K562 (cell line): ENCODE measurements at regions not wholly inside any gene's neighbourhood (a gene's known extent, or its start where the extent isn't known, plus 50 kb on each side); places are given as distances from the start of the nearest gene placed in this dataset.

ENCODE experiments used
- ATAC-seq: fragments of 200-7000 bp; cut with Tn5 transposase; 3 replicates; pipeline ENCODE4 v1.9.1; 2020; ENCODE audit warnings: moderate library complexity
- BruUV-seq: library from RNA; stranded (reverse); fragments of 400-500 nt; replicated peaks from 2 replicates; lab custom pipeline; 2021; lab: Mats Ljungman, UMichigan
- CTCF ChIA-PET: fragments of 300-600 bp; formaldehyde crosslinking; extraction: SDS; loops from one replicate; lab custom pipeline; 2021; ENCODE audit warnings: low intra/inter-chr PET ratio; lab: Yijun Ruan, JAX
- POLR2A ChIA-PET: fragments of 300-600, 350-650 bp; sonication (Branson Sonifier 250); formaldehyde crosslinking; extraction: SDS; loops from one replicate; lab custom pipeline; 2021; ENCODE audit warnings: antibody characterized with exemption, inconsistent platforms; lab: Yijun Ruan, JAX
- DNase-seq, 4 experiments: peaks; one replicate each; pipeline versions ENCODE4 v3.0.0 to v3.0.0-alpha.2; 2011 to 2018; ENCODE audit warnings: low spot score in 3 of 4, mixed read lengths in 3 of 4; ENCODE audit errors: extremely low read depth in 1 of 4
- FAIRE-seq: peaks from 2 replicates; lab custom pipeline; 2011; peaks lifted over from hg19 to GRCh38; lab: Jason Lieb, UNC
- H2AFZ ChIP-seq: 2 replicates; pipeline ENCODE4 v1.6.0; 2011; ENCODE audit warnings: low read depth, low read length, control low read depth, inconsistent platforms
- H3K27ac ChIP-seq: fragments of 200-600 bp; 3 replicates; pipeline ENCODE4 v1.8.0; 2011; ENCODE audit warnings: low read depth, mild to moderate bottlenecking, control low read depth, inconsistent platforms, low read length, moderate library complexity, mixed read lengths; ENCODE audit errors: extremely low read depth
- H3K27me3 ChIP-seq, 2 experiments: fragments of 300-600 bp in 1 of 2; 2 replicates in 1 of 2; 3 replicates in 1 of 2; pipeline versions ENCODE4 v1.6.0 to v1.8.0; 2011; ENCODE audit warnings: inconsistent platforms in 2 of 2, low read length in 2 of 2, mild to moderate bottlenecking in 1 of 2, mixed read lengths in 1 of 2, moderate library complexity in 1 of 2; ENCODE audit not compliant: control insufficient read depth in 2 of 2, insufficient read depth in 2 of 2
- H3K36me3 ChIP-seq: fragments of 300-600 bp; 3 replicates; pipeline ENCODE4 v1.8.0; 2011; ENCODE audit warnings: mild to moderate bottlenecking, low read length, inconsistent platforms; ENCODE audit not compliant: control insufficient read depth, insufficient read depth
- H3K4me1 ChIP-seq, 2 experiments: fragments of 200-600 bp in 1 of 2; replicated peaks in 1 of 2; 2 replicates in 1 of 2; 3 replicates in 1 of 2; pipeline versions ENCODE4 v1.5.1 to v1.8.0; 2011; ENCODE audit warnings: inconsistent platforms in 2 of 2, low read length in 2 of 2, mild to moderate bottlenecking in 1 of 2, mixed read lengths in 1 of 2, moderate library complexity in 1 of 2; ENCODE audit not compliant: control insufficient read depth in 2 of 2, insufficient read depth in 2 of 2
- H3K4me2 ChIP-seq: 2 replicates; pipeline ENCODE4 v1.6.1; 2011; ENCODE audit warnings: low read length, control low read depth, inconsistent platforms, mixed read lengths; ENCODE audit not compliant: insufficient read depth
- H3K4me3 ChIP-seq: fragments of 200-600 bp; sonication (generic), shearing (Covaris generic); 2 replicates; pipeline ENCODE4 v1.5.1; 2016; ENCODE audit warnings: control low read depth, inconsistent platforms
- H3K79me2 ChIP-seq: fragments of 200-600 bp; 3 replicates; pipeline ENCODE4 v1.8.0; 2011; ENCODE audit warnings: low read length, inconsistent platforms; ENCODE audit not compliant: control insufficient read depth, insufficient read depth
- H3K9ac ChIP-seq, 2 experiments: 2 replicates each; pipeline versions ENCODE4 v1.6.0 to v1.6.1; 2011; ENCODE audit warnings: low read depth in 2 of 2, low read length in 2 of 2, control low read depth in 1 of 2, inconsistent platforms in 1 of 2, mild to moderate bottlenecking in 1 of 2, mixed read lengths in 1 of 2; ENCODE audit not compliant: insufficient read depth in 1 of 2
- H3K9me1 ChIP-seq: one replicate; pipeline ENCODE4 v1.6.0; 2011; ENCODE audit warnings: inconsistent platforms, mild to moderate bottlenecking, low read length, moderate library complexity; ENCODE audit not compliant: control insufficient read depth, insufficient read depth
- H3K9me3 ChIP-seq: replicated peaks from 2 replicates; pipeline ENCODE4 v1.5.1; 2011; ENCODE audit warnings: low read depth, low read length, inconsistent platforms; ENCODE audit not compliant: control insufficient read depth, insufficient read depth
- H4K20me1 ChIP-seq: replicated peaks from 2 replicates; pipeline ENCODE4 v1.6.1; 2011; ENCODE audit warnings: low read length, inconsistent platforms, mixed read lengths; ENCODE audit not compliant: control insufficient read depth, insufficient read depth
- BDP1 ChIP-seq: IDR thresholded peaks from 3 replicates; pipeline ENCODE4 v1.6.1; 2011; ENCODE audit not compliant: insufficient read length, insufficient read depth
- BHLHE40 ChIP-seq: IDR thresholded peaks from 2 replicates; pipeline ENCODE4 v1.6.1; 2011; ENCODE audit warnings: low read length, improper control_type of control experiment
- CTCF ChIP-seq, 3 experiments: IDR thresholded peaks in 2 of 3; conservative IDR thresholded peaks in 1 of 3; 2 replicates each; pipeline ENCODE4 v1.5.1; 2011 to 2012; ENCODE audit warnings: low read length in 3 of 3, mild to moderate bottlenecking in 3 of 3, control low read depth in 2 of 3, improper control_type of control experiment in 1 of 3, inconsistent platforms in 1 of 3, low read depth in 1 of 3, mixed read lengths in 1 of 3, moderate library complexity in 1 of 3; ENCODE audit not compliant: insufficient read depth in 2 of 3
- HMGXB4 ChIP-seq: sonication (generic); formaldehyde crosslinking; IDR thresholded peaks from 2 replicates; pipeline ENCODE4 v1.8.1; 2023; ENCODE audit warnings: mild to moderate bottlenecking, missing genetic modification reagents
- RUNX1 ChIP-seq: sonication (generic); IDR thresholded peaks from 2 replicates; pipeline ENCODE4 v1.6.1; 2016; ENCODE audit warnings: antibody characterized with exemption, low read depth
- SRF ChIP-seq, 2 experiments: fragments of 250-450, 450-650 bp in 1 of 2; sonication (Bioruptor Pico) in 1 of 2; sonication (generic) in 1 of 2; formaldehyde crosslinking; IDR thresholded peaks; 2 replicates each; pipeline versions ENCODE4 v1.5.0 to v1.5.1; 2020 to 2022; ENCODE audit warnings: mild to moderate bottlenecking in 1 of 2, missing genetic modification reagents in 1 of 2
- ZNF586 ChIP-seq: fragments of 450-650 bp; formaldehyde crosslinking; conservative IDR thresholded peaks from 2 replicates; pipeline ENCODE4 v1.4.0; 2020; ENCODE audit warnings: mild to moderate bottlenecking, moderate library complexity
- ZNF79 ChIP-seq: fragments of 250-450 bp; sonication (Bioruptor Pico); IDR thresholded peaks from 2 replicates; pipeline ENCODE4 v1.4.0; 2020; ENCODE audit warnings: low read depth, mild to moderate bottlenecking, moderate library complexity
- ZZZ3 ChIP-seq: fragments of 450-650 bp; IDR thresholded peaks from 2 replicates; pipeline ENCODE4 v1.6.1; 2016; ENCODE audit warnings: antibody characterized with exemption, mild to moderate bottlenecking, moderate library complexity
- WGBS: fragments of 100-300 bp; shearing (Covaris generic); methylation state at CpG from one replicate; pipeline ENCODE4 v1.1.6; 2016; ENCODE audit warnings: low coverage, mixed read lengths; ENCODE audit not compliant: insufficient coverage; ENCODE audit errors: missing lambda C conversion rate; 5-methylcytosine and 5-hydroxymethylcytosine counted together
- in situ Hi-C: fragments of 300-500 bp; cut with MboI; formaldehyde crosslinking; loops from 4 replicates; pipeline ENCODE4 v1.15.0; 2018; ENCODE audit warnings: inconsistent platforms, mixed read lengths
- intact Hi-C: fragments of 100-400 bp; cut with micrococcal nuclease; formaldehyde crosslinking; loops from 2 replicates; pipeline ENCODE4 v1.14.2; 2022
- TF ChIP-seq, protein P1 (sequence below): fragments of 250-450 bp; sonication (Bioruptor Pico); IDR thresholded peaks from 2 replicates; pipeline ENCODE4 v1.5.1; 2021; ENCODE audit warnings: mild to moderate bottlenecking
- TF ChIP-seq, protein P2 (sequence below): sonication (generic); formaldehyde crosslinking; IDR thresholded peaks from 2 replicates; pipeline ENCODE4 v1.8.0; 2022; ENCODE audit warnings: missing genetic modification reagents, mild to moderate bottlenecking, moderate library complexity, borderline replicate concordance
- TF ChIP-seq, protein P3 (sequence below): fragments of 150-350 bp; conservative IDR thresholded peaks from 2 replicates; pipeline ENCODE4 v1.6.1; 2014; ENCODE audit warnings: low read length

GRCh38 chr10:131843881-131844284 lies 56.9 kb upstream of the PPP2R2D start (continued):
- TF ChIP-seq, protein P1, sequence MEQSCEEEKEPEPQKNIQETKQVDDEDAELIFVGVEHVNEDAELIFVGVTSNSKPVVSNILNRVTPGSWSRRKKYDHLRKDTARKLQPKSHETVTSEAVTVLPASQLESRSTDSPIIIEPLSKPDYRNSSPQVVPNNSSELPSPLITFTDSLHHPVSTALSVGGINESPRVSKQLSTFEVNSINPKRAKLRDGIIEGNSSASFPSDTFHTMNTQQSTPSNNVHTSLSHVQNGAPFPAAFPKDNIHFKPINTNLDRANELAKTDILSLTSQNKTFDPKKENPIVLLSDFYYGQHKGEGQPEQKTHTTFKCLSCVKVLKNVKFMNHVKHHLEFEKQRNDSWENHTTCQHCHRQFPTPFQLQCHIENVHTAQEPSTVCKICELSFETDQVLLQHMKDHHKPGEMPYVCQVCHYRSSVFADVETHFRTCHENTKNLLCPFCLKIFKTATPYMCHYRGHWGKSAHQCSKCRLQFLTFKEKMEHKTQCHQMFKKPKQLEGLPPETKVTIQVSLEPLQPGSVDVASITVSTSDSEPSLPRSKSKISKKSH (CRISPR knock-in tag): no peak
- TF ChIP-seq ZNF586 (CRISPR knock-in tag) (no peak), BDP1 (no peak), RUNX1 (no peak), SRF (CRISPR knock-in tag; IDR thresholded peaks at IDR 0.05) (no peak)

DNA sequence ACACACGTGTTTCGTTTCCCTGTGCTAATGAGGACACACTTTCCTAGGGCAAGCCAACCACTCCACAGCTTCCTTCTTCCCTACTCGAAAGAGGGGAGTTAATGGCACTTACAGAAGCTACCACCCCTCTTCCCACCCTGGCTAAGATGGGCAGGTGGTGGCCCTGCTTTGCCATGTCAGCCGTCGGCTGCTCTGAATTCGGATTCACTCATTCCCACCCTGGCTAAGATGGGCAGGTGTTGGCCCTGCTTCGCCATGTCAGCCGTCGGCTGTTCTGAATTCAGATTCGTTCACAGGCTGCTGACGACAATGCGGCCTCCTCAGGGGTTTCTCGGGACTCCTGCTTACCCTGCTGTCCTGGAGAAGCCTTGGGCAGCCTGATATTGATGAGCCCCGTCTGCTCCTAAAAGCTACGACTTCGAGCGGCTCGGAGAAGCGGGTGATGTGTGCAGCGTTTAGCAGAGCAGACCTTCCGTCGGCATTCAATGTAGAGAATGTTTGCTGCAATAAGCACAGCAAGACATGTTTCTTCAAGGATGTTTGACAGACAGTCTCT lies 56.2 kb upstream of the PPP2R2D start:
- Histone ChIP-seq H4K20me1 (no peaks in the 10 kb centered on the region), H3K9me1 (no peaks in the 10 kb centered on the region), H3K36me3 (no peaks in the 10 kb centered on the region), H3K4me2 (no peak overlapping the region), H3K79me2 (no peaks in the 10 kb centered on the region), H3K4me3 (no peak overlapping the region), H3K27me3 (peaks cover 7 to 76% of the 10 kb centered on the region in 2 experiments), H3K4me1 (peaks cover 0 to 19% of the 10 kb centered on the region in 2 experiments; a peak in 2 of 5 replicates), H3K9ac (no peak overlapping the region), H3K9me3 (no peaks in the 10 kb centered on the region), H2AFZ (no peak overlapping the region), H3K27ac (no peak overlapping the region)
- ChIA-PET POLR2A (interaction anchor here (0.6 kb wide), 1 partner anchor 48 kb away, joined by 3 read pairs; no protein-coding TSS in a partner anchor), CTCF (no interaction called here)
- DNase-seq (no peak), ATAC-seq (no peak), FAIRE-seq (no peak)
- WGBS: 3% methylated on average over 22 of the region's 22 CpGs
- in situ Hi-C loops (no loop called here), intact Hi-C loops (no loop called here)
- no TSS peak for BruUV-seq
- TF ChIP-seq HMGXB4 (no peak), CTCF (IDR thresholded peaks at IDR 0.05 in 2 of 3, conservative IDR thresholded peaks at IDR 0.05 in 1 of 3; ENCODE audit: insufficient read depth in 2 of 3, low read depth in 1 of 3, low read length in 3 of 3) (no peak), ZNF79 (no peak), BHLHE40 (no peak), ZZZ3 (no peak)
- TF ChIP-seq, protein P2, sequence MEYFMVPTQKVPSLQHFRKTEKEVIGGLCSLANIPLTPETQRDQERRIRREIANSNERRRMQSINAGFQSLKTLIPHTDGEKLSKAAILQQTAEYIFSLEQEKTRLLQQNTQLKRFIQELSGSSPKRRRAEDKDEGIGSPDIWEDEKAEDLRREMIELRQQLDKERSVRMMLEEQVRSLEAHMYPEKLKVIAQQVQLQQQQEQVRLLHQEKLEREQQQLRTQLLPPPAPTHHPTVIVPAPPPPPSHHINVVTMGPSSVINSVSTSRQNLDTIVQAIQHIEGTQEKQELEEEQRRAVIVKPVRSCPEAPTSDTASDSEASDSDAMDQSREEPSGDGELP (CRISPR knock-in tag): no peak
- TF ChIP-seq, protein P3, sequence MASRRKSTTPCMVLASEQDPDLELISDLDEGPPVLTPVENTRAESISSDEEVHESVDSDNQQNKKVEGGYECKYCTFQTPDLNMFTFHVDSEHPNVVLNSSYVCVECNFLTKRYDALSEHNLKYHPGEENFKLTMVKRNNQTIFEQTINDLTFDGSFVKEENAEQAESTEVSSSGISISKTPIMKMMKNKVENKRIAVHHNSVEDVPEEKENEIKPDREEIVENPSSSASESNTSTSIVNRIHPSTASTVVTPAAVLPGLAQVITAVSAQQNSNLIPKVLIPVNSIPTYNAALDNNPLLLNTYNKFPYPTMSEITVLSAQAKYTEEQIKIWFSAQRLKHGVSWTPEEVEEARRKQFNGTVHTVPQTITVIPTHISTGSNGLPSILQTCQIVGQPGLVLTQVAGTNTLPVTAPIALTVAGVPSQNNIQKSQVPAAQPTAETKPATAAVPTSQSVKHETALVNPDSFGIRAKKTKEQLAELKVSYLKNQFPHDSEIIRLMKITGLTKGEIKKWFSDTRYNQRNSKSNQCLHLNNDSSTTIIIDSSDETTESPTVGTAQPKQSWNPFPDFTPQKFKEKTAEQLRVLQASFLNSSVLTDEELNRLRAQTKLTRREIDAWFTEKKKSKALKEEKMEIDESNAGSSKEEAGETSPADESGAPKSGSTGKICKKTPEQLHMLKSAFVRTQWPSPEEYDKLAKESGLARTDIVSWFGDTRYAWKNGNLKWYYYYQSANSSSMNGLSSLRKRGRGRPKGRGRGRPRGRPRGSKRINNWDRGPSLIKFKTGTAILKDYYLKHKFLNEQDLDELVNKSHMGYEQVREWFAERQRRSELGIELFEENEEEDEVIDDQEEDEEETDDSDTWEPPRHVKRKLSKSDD: no peak
